SK-N-MC (cell line): ENCODE measurements at regions not wholly inside any gene's neighbourhood (a gene's known extent, or its start where the extent isn't known, plus 50 kb on each side); places are given as distances from the start of the nearest gene placed in this dataset.

Source experiments
- DNase-seq: peaks from one replicate; pipeline ENCODE4 v3.0.0-alpha.2; 2011; ENCODE audit warnings: low read depth, low spot score
- H3K27ac ChIP-seq: fragments of 200-600 bp; sonication (generic); 2 replicates; pipeline ENCODE4 v1.5.1; 2016; ENCODE audit warnings: mixed run types
- H3K36me3 ChIP-seq: fragments of 200-600 bp; sonication (generic); 2 replicates; pipeline ENCODE4 v1.6.1; 2017; ENCODE audit warnings: antibody characterized with exemption, low read length, mixed read lengths; ENCODE audit not compliant: insufficient read depth
- H3K4me3 ChIP-seq: fragments of 200-600 bp; sonication (generic); 2 replicates; pipeline ENCODE4 v1.5.1; 2016
- H3K9ac ChIP-seq: fragments of 200-600 bp; sonication (generic); 2 replicates; pipeline ENCODE4 v1.8.0; 2017; ENCODE audit warnings: mixed run types, mixed read lengths; ENCODE audit not compliant: insufficient read length
- H3K9me3 ChIP-seq: fragments of 200-600 bp; sonication (generic); 2 replicates; pipeline ENCODE4 v1.6.1; 2017; ENCODE audit warnings: low read depth, mild to moderate bottlenecking, antibody characterized with exemption, low read length, moderate library complexity, mixed read lengths
- EZH2 ChIP-seq: fragments of 200-600 bp; sonication (generic); IDR thresholded peaks from one replicate; pipeline ENCODE4 v1.6.1; 2017; ENCODE audit warnings: antibody characterized with exemption
- FOXP2 ChIP-seq: optimal IDR thresholded peaks from 2 replicates; pipeline ENCODE3; 2011; ENCODE audit warnings: mild to moderate bottlenecking, moderate library complexity; ENCODE audit not compliant: insufficient read depth; ENCODE audit errors: extremely low read length, control extremely low read depth
- POLR2AphosphoS5 ChIP-seq: IDR thresholded peaks from 2 replicates; pipeline ENCODE4 v1.6.1; 2012; ENCODE audit warnings: mild to moderate bottlenecking, low read depth, low read length, borderline replicate concordance

DNA sequence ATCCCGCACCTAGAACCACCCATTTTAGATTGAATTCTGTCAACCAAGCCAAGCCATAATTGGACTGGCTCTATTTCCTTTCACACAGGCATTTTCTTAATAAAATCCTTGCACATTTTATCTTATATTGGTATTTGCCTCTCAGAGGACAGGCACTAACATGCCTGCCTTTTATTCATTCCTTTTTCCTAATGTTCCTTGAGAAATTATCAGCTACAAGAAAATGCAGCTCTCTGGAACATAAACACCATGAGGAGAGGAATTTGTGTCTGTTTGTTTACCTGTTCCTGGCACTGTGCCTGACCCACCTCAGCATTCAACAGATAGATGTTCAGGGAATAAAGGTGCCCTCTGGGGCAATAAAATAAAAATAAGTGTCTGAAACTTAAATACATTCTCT lies 116.2 kb downstream of the PDHA2 start:
- Histone ChIP-seq H3K4me3 (no peak overlapping the region), H3K27ac (no peak overlapping the region), H3K36me3 (no peaks in the 10 kb centered on the region), H3K9me3 (no peaks in the 10 kb centered on the region), H3K9ac (no peak overlapping the region)
- no peak for DNase-seq
- TF ChIP-seq POLR2AphosphoS5: no peak
- TF ChIP-seq EZH2: no peak
- TF ChIP-seq FOXP2: no peak

DNA sequence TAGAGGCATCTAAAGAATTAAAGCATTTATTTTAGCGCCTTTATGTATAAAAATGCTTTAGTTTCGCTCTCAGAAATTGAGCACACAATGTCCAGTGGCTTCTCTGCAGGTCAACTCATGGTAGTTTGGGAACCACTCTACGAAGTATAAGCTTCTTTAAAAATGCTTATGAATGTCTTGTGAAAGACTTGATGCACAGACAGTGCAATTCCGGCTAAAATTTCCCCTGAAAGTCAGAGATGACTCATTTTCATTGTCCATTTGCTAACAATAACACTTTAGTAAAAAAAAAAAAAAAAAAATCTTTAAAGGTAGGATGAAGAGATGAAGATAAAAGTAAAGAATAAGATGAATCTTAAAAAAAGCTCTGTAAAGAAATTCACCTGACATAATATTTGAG lies 117.2 kb downstream of the PDHA2 start:
- Histone ChIP-seq H3K4me3 (no peak overlapping the region), H3K36me3 (no peaks in the 10 kb centered on the region), H3K9me3 (no peaks in the 10 kb centered on the region), H3K9ac (no peak overlapping the region), H3K27ac (no peak overlapping the region)
- no peak for DNase-seq
- TF ChIP-seq FOXP2 (no peak), EZH2 (no peak), POLR2AphosphoS5 (no peak)

DNA sequence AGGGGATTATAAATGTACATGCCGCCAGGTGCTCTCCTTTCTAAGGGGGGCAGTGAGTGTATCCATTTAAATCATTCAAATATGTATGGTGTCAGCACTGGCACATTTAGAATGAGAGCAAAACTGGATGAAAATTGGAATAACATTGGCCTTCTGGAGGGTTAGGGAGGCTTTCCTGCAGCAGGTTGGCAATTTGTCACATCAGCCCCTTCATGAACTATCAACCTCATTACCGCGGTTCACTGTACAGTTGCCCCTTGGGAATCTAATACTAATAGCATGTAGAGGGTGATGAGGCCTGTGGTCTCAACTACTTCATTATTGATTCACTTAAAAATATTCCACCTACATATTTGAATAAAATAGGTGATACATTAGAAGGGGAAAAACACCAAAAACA lies 117.9 kb downstream of the PDHA2 start:
- Histone ChIP-seq H3K4me3 (no peak overlapping the region), H3K27ac (no peak overlapping the region), H3K9ac (no peak overlapping the region), H3K9me3 (no peaks in the 10 kb centered on the region), H3K36me3 (no peaks in the 10 kb centered on the region)
- no peak for DNase-seq
- TF ChIP-seq POLR2AphosphoS5 (no peak), FOXP2 (no peak), EZH2 (no peak)

DNA sequence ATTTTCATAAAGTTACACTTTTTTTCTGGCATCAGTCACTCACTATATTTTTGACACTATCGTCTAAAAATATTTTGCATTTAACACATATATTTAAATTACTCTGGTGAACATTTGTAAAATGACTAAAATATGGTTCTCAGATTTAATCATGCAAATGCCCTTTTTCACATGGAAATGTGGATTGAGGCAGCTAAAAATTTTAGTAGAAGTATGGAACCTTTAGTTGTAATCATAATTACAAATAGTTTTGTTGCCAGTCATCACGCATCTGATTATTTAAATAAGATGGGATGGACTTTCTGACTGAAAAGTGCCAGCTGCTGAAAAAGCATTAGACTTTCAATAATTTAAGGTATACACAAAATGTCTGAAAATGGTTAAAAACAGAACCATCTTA lies 119.3 kb downstream of the PDHA2 start:
- Histone ChIP-seq H3K27ac (no peak overlapping the region), H3K9me3 (no peaks in the 10 kb centered on the region), H3K36me3 (no peaks in the 10 kb centered on the region), H3K9ac (no peak overlapping the region), H3K4me3 (no peak overlapping the region)
- TF ChIP-seq FOXP2: no peak
- TF ChIP-seq POLR2AphosphoS5: no peak
- TF ChIP-seq EZH2: no peak
- no peak for DNase-seq

DNA sequence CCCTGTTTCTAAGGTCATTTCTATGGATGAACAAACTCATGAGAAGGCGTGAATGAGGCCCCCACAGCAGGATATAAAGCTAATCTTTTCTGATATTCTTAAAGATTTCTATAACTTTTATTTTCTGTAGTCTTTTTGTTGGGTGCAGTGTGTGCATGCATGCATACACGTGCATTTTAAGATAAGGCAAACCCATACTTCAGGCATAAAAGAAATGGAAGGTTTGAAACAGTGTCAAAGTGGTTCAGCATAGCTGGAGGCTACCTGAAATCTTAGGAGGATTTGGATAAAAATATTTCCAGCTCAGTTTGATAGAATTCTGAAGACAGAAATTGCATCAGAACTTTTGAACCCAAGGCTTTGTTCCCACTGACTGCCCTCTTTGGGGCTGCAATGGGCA lies 119.7 kb downstream of the PDHA2 start:
- Histone ChIP-seq H3K27ac (no peak overlapping the region), H3K4me3 (no peak overlapping the region), H3K9ac (no peak overlapping the region), H3K9me3 (no peaks in the 10 kb centered on the region), H3K36me3 (no peaks in the 10 kb centered on the region)
- no peak for TF ChIP-seq EZH2
- DNase-seq: no peak

DNA sequence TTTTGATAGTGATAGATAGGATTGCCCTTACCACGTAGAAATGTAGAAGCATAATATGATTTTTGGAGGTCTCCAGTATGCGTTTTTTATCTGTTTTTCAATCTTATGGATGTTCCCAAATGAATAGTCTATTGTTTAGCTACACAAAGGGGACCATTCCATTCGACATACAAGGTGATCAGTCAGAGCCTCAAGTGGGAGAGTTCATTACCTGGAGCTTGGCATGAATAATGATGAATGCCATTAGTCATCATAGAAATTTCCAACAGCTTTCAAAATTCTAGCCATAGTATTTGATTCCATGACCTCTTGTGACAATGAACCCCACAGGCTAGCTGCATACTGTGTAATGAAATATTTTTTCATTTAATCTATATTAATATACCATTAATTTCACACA lies 123.6 kb downstream of the PDHA2 start:
- Histone ChIP-seq H3K36me3 (no peaks in the 10 kb centered on the region), H3K4me3 (no peak overlapping the region), H3K27ac (no peak overlapping the region), H3K9me3 (no peaks in the 10 kb centered on the region), H3K9ac (no peak overlapping the region)
- TF ChIP-seq POLR2AphosphoS5 (no peak), FOXP2 (no peak), EZH2 (no peak)
- no peak for DNase-seq

DNA sequence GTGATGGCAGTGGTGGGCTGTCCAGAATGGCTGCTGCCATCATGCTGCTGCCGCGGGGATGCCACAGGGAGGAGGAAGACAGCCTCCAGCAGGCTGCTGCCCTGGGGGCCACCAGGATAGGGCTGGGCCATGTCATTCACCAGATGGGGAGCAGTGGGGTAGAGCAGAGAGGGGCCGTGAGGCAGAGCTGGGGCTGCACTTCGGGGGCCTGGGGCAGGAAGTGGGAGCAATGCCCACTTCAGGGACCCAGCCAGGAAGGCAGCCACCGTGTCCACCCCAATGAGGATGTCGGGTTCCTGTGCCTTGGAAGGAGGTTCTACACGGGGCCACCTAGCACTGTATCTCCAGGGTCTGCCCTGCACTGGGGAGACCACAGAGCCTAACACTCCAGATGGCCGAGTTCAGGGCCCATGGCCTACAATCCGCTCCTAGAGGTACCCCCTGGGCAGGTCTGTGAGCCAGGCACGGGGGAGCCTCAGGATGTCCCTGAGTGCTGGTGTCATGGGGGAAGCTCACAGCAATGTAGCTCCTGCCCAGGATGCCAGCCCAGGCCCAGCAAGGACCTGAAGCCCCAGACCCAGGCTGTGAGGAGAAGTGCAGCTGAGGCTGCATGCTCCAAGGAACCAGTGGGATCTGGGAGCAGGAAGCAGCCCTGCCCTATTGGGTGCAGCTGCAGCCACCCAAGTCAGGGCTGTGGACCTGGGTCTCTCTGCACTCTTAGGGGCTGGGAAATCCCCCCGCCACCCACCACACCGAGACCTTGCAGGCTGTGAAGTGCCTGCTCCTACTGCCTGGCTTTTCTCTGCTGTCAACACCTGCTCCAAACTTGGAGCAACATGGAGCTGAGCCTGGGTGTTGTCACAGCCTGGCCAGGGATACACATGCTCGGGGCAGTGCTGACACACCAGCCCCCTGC lies 140.3 kb downstream of the PDHA2 start:
- no peak for DNase-seq
- Histone ChIP-seq H3K4me3 (no peak overlapping the region), H3K9ac (no peak overlapping the region), H3K36me3 (no peaks in the 10 kb centered on the region), H3K9me3 (no peaks in the 10 kb centered on the region), H3K27ac (no peak overlapping the region)
- TF ChIP-seq FOXP2 (no peak), POLR2AphosphoS5 (no peak), EZH2 (no peak)

DNA sequence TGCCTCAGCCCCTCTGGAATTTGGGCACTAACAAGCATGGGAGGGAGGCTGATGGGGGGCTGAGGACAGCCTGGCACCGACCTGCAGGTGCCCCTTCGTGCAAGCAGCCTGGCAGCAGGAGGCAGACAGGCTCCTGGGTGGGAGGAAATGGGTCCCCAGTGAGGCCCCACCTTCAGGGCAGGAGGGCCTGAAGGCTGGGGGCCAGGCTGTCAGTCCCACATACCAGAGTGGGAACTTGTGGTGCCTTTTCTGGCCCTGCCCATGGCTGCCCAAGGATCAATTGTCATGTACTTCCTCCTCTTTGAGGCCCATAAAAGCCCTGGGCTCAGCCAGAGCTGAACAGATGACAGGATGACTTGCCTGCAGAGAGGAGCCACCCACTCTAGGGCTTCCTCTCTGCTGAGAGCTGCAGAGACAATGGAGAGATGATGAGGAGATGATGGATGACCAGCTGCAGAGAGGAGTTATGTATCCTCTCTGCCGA lies 141.0 kb downstream of the PDHA2 start:
- Histone ChIP-seq H3K9me3 (no peaks in the 10 kb centered on the region), H3K9ac (no peak overlapping the region), H3K27ac (no peak overlapping the region), H3K4me3 (no peak overlapping the region), H3K36me3 (no peaks in the 10 kb centered on the region)
- TF ChIP-seq FOXP2 (no peak), EZH2 (no peak), POLR2AphosphoS5 (no peak)
- no peak for DNase-seq

DNA sequence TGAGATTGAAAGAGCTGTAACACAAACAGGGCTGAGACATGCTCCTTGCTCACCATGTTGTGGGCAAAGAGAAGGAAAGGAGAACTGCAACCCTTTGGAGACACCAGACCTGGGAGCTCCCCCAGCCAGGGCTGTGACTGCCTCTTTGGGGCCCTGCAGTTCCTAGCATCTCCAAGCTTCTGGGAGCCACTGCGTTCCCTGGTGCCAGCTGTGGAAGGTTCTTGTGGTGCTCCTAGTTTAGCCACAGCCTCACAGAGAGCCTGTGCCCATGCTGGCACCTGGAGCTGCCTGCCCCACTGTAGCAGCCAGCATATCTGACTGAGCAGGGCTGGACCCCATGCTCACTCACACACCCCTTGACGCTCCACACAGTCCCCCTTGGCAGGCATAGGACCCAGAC lies 141.7 kb downstream of the PDHA2 start:
- DNase-seq: no peak
- TF ChIP-seq FOXP2 (no peak), EZH2 (no peak), POLR2AphosphoS5 (no peak)
- no peaks in the 10 kb centered on the region for H3K36me3 ChIP-seq
- H3K4me3 ChIP-seq: no peak overlapping the region
- H3K9ac ChIP-seq: no peak overlapping the region
- no peaks in the 10 kb centered on the region for H3K9me3 ChIP-seq
- no peak overlapping the region for H3K27ac ChIP-seq
